ENCODE measurements at regions not wholly inside any gene's neighbourhood (a gene's known extent, or its start where the extent isn't known, plus 50 kb on each side); places are given as distances from the start of the nearest gene placed in this dataset.

- no peak for DNase-seq
- intact Hi-C loops (cut with DNase I): no loop called here
- ATAC-seq: no peak
Observed at GRCh38 chr14:65945327-65945726, 532.8 kb downstream of the FUT8 start.

GRCh38 chr14:65946494-65946893 lies 534.0 kb downstream of the FUT8 start:
- no peak for ATAC-seq
- DNase-seq: no peak
- intact Hi-C loops (cut with DNase I): no loop called here

- intact Hi-C loops (cut with DNase I): no loop called here
Observed at GRCh38 chr14:65948302-65948701, 535.8 kb downstream of the FUT8 start.

DNA sequence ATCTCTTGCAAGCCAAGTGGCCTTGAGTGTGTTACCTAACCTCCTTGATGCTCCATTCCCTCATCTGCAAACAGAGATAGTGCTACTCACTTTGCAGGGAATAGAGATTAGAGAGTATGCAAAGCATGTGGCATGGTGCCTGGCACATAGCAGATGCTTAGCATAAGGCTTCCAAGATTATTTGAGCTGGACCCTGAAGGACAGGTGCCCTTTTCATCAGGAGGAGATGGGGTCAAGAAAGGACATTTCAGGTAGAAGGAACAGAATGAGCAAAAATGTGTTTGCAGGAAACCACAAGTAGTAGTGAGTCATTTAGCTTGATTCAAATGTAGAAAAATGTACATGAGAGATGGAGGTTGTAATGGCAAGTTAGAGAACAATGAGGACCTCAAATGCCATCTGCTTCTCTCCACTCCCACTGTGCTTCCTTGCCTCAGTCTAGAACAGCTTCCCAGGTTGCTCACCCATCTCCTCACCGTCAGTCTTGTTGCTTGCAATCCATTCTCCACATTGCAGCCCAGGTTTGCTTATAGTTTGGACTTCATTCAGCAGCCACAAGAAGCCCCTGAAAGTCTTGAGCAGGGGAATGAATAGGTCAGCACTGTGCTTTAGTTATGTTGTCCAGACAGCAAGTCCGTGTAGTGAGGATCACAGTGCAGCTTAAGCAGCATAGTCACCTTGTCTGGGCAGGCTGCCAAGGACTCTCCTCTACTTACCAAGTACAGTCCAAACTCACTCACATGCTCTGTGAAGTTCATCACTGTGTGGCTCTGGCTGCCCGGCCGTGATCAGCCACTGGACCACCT lies 536.3 kb upstream of the CCDC196 start:
- ATAC-seq (peak; percentile 57 to 87), DNase-seq (peak; percentile 67)
- intact Hi-C loops (cut with DNase I): loop anchor here (10.0 kb wide), 2 partner anchors 535 to 785 kb away; partner anchors contain the start of gene FUT8 (in 1 of the 2)

More at GRCh38 chr14:65948302-65948701, 535.8 kb downstream of the FUT8 start:
- ATAC-seq (no peak), DNase-seq (no peak)

GRCh38 chr14:65954942-65955341 lies 531.2 kb upstream of the CCDC196 start:
- no peak for ATAC-seq
- intact Hi-C loops (cut with DNase I): loop anchor here (5.0 to 10.0 kb wide), 3 partner anchors 540 to 793 kb away; partner anchors contain the start of gene FUT8 (in 1 of the 2)

DNA sequence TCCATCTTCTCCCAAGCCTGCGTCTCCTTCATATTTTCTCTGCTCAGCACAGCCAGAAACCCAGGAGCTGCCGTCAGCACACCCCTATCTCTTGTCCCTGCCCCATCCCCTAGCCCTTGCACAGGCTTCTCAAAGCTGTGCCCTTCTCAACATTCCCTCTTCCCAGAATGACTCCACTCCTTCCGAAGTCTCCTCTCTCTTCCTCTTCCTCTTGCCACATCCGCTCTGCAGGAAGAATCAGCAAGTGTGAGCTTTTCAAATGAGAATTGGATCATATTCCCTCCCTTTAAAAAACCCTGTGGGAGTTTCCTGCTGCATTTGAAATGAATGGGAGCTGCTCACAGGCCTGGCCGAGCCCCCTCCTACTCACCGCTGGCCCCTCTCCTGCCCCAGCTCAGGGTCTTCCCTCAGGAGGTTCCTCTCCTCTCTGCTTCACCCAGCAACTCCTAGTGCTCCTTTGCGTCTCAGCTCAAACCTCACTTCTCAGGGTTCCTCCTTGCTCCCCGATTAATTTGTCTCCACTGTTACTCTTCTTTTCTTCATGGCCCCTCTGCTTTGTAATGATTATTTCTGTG lies 528.5 kb upstream of the CCDC196 start:
- no peak for ATAC-seq
- intact Hi-C loops (cut with DNase I): loop anchor here (5.0 to 10.0 kb wide), 3 partner anchors 543 to 795 kb away; partner anchors contain the start of gene FUT8 (in 1 of the 2)

More at GRCh38 chr14:65954942-65955341, 531.2 kb upstream of the CCDC196 start:
- no peak for DNase-seq

DNA sequence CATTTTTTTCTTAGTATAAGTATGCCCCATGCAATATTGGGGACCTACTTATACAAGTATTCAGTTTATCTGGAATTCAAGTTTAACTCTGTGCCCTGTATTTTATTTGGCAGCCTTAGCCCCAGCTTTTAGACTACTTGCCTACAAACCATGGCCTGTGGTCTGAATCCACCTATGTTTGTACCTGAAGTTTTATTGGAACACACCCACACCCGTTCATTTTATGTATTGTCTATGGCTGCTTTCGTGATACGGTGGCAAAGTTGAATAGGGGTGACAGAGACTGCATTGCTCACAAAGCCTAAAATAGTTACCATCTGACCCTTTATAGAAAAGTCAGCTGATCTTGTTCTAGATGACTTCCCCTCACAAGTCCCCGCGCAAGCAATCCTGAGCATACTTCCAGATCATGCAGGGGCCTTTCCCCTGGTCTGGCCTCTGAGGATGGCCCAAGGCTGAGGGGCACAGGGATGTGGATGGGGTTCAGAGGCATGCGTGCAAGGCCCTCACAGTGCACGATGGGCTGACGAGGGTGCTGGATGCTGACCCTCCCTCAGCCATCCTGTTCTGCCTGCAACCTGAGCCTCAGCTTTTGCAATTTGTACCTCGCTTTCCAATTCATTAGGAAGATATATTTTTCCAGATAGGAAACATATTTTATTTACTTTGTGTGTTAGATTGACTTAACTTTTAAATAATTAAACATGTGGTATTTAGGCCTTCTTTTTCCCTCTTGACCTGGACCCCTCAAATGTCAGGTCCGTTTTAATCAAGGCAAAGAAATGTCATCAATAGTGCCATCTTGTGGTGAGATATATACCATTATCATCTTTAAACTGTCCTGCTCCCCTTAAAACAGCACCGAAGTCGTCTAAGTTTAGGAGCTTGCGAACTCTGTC lies 527.3 kb upstream of the CCDC196 start:
- intact Hi-C loops (cut with DNase I): loop anchor here (5.0 to 10.0 kb wide), 3 partner anchors 544 to 797 kb away; partner anchors contain the start of gene FUT8 (in 1 of the 2)
- peak; percentile 40 to 55 for ATAC-seq

More for the DNA sequence above, 528.5 kb upstream of the CCDC196 start:
- DNase-seq: no peak

GRCh38 chr14:65959563-65960024 lies 526.6 kb upstream of the CCDC196 start:
- intact Hi-C loops (cut with DNase I): loop anchor here (5.0 to 10.0 kb wide), 3 partner anchors 545 to 797 kb away; partner anchors contain the start of gene FUT8 (in 1 of the 2)
- no peak for ATAC-seq
- DNase-seq: no peak

More for the DNA sequence above, 527.3 kb upstream of the CCDC196 start:
- DNase-seq: no peak

DNA sequence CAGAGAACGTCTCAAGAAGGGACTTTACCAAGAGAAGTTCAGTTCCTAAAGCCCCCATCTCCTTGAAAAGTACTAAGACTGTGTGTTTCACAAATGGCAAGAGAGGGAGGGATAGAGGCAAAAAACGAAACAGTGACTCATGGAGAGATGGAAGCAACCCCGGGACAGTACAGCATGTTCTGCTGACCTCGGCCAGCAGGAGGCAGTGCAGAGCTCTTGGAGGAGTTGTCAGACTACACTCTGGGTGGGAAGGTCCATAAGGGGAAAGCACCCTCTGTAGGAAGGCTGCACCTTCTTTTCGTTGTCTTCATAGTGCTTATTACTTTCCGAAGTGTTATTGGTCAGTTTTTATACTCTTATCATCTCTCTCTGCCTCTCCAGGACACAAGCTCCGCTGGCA lies 525.2 kb upstream of the CCDC196 start:
- ATAC-seq (peak; percentile 53 to 71), DNase-seq (peak; percentile 44)
- intact Hi-C loops (cut with DNase I): no loop called here

DNA sequence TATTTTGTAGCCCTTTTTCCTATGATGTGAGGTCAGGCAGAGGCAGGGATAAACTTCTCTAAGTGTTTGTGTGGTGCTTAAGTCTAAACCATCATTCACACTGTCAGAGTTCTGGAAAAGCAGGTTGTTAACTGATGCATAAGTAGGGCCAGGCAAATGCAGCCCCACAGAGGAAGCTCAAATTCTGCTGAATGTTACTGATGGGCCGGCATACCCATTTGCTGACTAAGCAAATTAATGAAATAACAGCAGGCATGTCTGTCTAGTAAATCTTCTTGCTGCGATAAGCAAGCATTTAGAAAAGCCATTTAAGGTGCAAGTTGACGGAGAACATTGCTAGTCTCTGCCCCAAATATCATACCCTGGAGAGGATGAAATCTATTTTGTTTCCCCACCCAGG lies 523.2 kb upstream of the CCDC196 start:
- DNase-seq (no peak), ATAC-seq (no peak)
- intact Hi-C loops (cut with DNase I): loop anchor here in 1 of 2 donors (2.0 kb wide), 1 partner anchor 108 kb away; no protein-coding TSS in a partner anchor

GRCh38 chr14:65964366-65964765 lies 521.8 kb upstream of the CCDC196 start:
- no peak for ATAC-seq
- intact Hi-C loops (cut with DNase I): no loop called here
- no peak for DNase-seq

DNA sequence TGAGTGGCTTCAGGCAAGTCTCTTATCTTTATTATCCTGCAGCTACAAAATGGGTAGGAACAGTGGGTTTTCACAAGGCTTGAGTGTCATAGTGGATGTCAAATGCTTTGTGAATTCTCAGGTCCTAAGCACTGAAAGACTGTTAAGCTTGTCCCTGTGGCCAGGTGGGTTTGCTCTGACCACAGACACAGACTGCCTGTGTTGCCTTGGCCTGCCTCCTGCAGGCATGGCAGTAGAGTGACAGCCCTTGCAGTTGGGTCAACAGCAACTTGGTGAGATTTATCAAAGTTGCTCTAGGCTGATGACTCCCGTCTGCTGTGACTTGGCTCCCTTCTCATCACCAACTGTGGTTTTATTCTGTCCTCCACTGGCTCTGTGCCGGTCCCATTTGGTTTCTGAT lies 520.0 kb upstream of the CCDC196 start:
- DNase-seq (no peak), ATAC-seq (no peak)
- intact Hi-C loops (cut with DNase I): no loop called here

DNA sequence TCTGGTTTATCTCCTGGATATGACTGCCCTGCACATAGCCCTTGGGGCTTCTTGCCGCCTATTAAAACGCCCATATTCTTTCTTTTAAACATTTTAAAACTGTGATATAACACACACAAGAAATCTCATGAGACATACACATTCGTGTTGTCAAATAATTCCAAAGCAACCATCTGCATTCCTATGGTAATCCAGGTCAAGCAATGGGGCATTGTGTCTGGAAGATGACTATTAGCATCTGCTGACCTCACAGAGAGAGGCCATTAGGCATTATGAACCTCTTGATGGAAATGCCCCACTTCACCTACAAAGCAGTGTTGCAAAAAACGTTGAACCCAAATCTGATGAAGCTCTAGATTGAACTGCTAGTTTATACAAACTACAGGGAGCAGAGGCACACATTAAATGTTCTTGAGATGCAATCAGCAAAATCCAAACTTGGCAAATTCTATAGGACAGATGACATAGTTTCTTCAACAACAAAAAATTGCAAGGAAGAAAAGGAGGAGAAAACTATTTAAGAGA lies 513.8 kb upstream of the CCDC196 start:
- ATAC-seq (no peak), DNase-seq (no peak)
- intact Hi-C loops (cut with DNase I): no loop called here

DNA sequence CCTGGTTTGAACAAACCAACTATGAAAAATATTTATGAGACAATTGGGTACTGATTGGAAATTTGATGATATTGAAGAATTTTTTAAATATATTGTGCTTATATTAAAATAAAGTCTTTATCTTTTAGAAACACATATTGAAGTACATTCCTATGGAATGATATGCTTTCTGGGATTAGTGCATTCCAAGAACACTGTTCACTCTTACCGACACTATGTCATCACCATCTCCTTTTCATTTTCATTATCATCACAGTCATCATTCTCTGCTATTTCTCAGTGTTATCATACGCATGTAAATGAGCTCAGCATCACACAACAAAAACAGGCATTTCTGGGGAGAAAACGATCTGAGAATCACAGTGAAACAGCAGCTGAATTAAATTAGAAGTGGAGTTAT lies 513.3 kb upstream of the CCDC196 start:
- intact Hi-C loops (cut with DNase I): no loop called here
- no peak for ATAC-seq

DNA sequence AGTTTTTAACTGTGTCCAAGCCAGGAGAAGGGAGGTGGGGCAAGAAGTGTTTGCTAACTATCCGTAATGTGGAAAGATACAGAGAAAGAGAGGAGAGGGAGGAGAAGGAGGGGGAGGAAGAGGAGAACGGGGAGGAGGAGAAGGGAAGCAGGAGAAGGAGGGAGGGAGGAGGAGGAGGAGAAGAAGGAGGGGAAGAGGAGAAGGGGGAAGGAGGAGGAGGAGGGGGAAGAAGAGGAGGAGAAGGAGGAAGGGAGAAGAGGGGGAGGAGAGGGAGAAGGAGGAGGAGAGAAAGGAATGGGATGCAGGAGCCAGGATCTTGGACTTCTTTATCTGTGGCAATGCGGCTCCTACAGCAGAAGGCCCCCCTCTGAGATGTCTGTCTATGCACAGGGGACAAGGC lies 510.3 kb upstream of the CCDC196 start:
- ATAC-seq (no peak), DNase-seq (no peak)
- intact Hi-C loops (cut with DNase I): no loop called here

More for the DNA sequence above, 513.3 kb upstream of the CCDC196 start:
- DNase-seq: no peak

DNA sequence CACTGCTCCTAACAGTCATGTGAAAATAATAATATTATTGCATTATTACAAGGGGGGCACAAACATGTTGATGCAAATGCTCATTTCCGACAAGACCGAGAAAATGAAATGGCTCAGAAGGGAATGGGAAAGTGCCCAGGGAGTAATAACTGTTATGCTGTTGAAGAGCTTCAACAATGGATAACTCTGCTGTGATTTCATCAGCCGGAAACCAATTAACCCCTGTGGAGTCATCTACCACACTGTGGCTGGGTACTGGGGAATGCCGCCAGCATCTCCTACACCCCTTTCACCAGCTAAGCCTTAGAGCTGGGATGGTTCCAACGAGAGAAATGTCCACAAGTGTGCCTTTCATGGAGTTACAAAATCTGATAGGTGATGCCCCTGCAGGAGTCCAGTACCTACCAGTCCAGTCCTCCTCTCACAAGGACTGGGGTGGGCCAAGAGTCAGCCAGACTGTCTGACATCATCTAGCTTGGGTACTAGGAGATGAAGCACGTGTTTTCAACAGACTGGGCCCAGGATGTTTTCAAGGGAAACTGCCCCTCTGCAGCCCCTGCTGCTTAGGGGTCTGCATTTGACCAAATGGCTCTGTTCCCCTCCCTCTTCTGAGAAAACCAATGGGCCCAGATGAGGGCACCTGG lies 509.3 kb upstream of the CCDC196 start:
- intact Hi-C loops (cut with DNase I): no loop called here
- DNase-seq: no peak
- ATAC-seq: no peak

GRCh38 chr14:65981192-65981843 lies 504.9 kb upstream of the CCDC196 start:
- intact Hi-C loops (cut with DNase I): no loop called here
- ATAC-seq: peak; percentile 80 to 83
- DNase-seq: peak; percentile 31

DNA sequence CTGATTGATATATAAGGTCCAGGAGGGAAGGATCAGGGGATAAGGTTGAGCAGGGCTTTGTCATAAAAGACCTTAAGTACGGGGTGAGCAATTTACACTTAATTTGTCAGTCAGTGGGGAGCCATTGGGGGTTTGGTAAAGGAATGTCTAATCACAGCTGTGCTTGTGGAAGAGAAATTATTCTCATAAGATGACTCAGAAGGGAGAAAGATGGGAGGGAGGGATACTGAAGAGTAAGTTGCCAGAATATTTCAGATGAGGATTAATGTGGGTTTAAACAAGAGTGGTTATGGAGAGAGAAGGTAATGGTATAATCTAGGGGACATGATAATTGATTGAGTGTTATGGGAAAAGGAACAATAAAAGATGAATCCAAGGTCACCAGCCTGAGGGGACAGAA lies 500.1 kb upstream of the CCDC196 start:
- ATAC-seq (no peak), DNase-seq (no peak)
- intact Hi-C loops (cut with DNase I): no loop called here

All from left cardiac atrium (tissue), 4 donors.